ENCODE measurements at regions not wholly inside any gene's neighbourhood (a gene's known extent, or its start where the extent isn't known, plus 50 kb on each side); places are given as distances from the start of the nearest gene placed in this dataset.

GRCh38 chr2:207395535-207396251 is 134.1 kb upstream of the CREB1 start:
- intact Hi-C loops (cut with micrococcal nuclease), result no loop called here
- H3K4me3 Mint-ChIP-seq, result no peak overlapping the region
- ChIA-PET POLR2A (no interaction called here), CTCF (no interaction called here)
- ATAC-seq (no peak), DNase-seq (no peak)
- no peak overlapping the region for H3K27ac Mint-ChIP-seq
- peaks cover 9% of the 10 kb centered on the region for H3K4me1 Mint-ChIP-seq (ENCODE audit: low read depth)
- TF ChIP-seq CTCF (IDR thresholded peaks at IDR 0.05), result no peak
- no peaks in the 10 kb centered on the region for H3K36me3 Mint-ChIP-seq (ENCODE audit: low read depth)
- H3K9me3 Mint-ChIP-seq, result peaks cover 7% of the 10 kb centered on the region
- peaks cover 4% of the 10 kb centered on the region for H3K27me3 Mint-ChIP-seq

- Mint-ChIP-seq H3K27ac (no peak overlapping the region), H3K36me3 (ENCODE audit: low read depth) (no peaks in the 10 kb centered on the region), H3K4me1 (ENCODE audit: low read depth) (peaks cover 9% of the 10 kb centered on the region), H3K9me3 (peaks cover 7% of the 10 kb centered on the region), H3K27me3 (peaks cover 4% of the 10 kb centered on the region), H3K4me3 (no peak overlapping the region)
- ChIA-PET POLR2A (no interaction called here), CTCF (no interaction called here)
- DNase-seq (no peak), ATAC-seq (no peak)
- no peak for TF ChIP-seq CTCF (IDR thresholded peaks at IDR 0.05)
- intact Hi-C loops (cut with micrococcal nuclease), result no loop called here
Measured at GRCh38 chr2:207397917-207398655, 131.7 kb upstream of the CREB1 start.

- ChIA-PET CTCF (interaction anchor here (0.7 to 0.8 kb wide), 2 partner anchors 8 to 717 kb away, joined by 3 read pairs; no protein-coding TSS in a partner anchor), POLR2A (no interaction called here)
- TF ChIP-seq CTCF (IDR thresholded peaks at IDR 0.05), result no peak
- H3K4me1 Mint-ChIP-seq (ENCODE audit: low read depth), result peaks cover 6% of the 10 kb centered on the region
- peaks cover 7% of the 10 kb centered on the region for H3K9me3 Mint-ChIP-seq
- peaks cover under 1% of the 10 kb centered on the region for H3K27me3 Mint-ChIP-seq
- no peak for ATAC-seq
- H3K27ac Mint-ChIP-seq, result no peak overlapping the region
- H3K36me3 Mint-ChIP-seq (ENCODE audit: low read depth), result no peaks in the 10 kb centered on the region
- intact Hi-C loops (cut with micrococcal nuclease), result no loop called here
- H3K4me3 Mint-ChIP-seq, result no peak overlapping the region
- DNase-seq, result no peak
Measured at GRCh38 chr2:207399301-207399700, 130.5 kb upstream of the CREB1 start.

- Mint-ChIP-seq H3K4me1 (ENCODE audit: low read depth) (no peaks in the 10 kb centered on the region), H3K27me3 (no peaks in the 10 kb centered on the region), H3K9me3 (no peaks in the 10 kb centered on the region), H3K4me3 (no peak overlapping the region), H3K36me3 (ENCODE audit: low read depth) (no peaks in the 10 kb centered on the region), H3K27ac (no peak overlapping the region)
- TF ChIP-seq CTCF (IDR thresholded peaks at IDR 0.05), result no peak
- POLR2A ChIA-PET, result no interaction called here
- CTCF ChIA-PET, result interaction anchor here (1.3 kb wide), 1 partner anchor 72 kb away, joined by 3 read pairs; no protein-coding TSS in a partner anchor
- DNase-seq (no peak), ATAC-seq (no peak)
- intact Hi-C loops (cut with micrococcal nuclease), result no loop called here
Measured at GRCh38 chr2:207401338-207401737, 128.4 kb upstream of the CREB1 start.

GRCh38 chr2:207403141-207403540 is 126.6 kb upstream of the CREB1 start:
- DNase-seq (no peak), ATAC-seq (no peak)
- H3K27me3 Mint-ChIP-seq, result no peaks in the 10 kb centered on the region
- no peak overlapping the region for H3K27ac Mint-ChIP-seq
- no peak overlapping the region for H3K4me3 Mint-ChIP-seq
- ChIA-PET POLR2A (no interaction called here), CTCF (interaction anchor here (1.6 kb wide), 1 partner anchor 18 kb away, joined by 3 read pairs; no protein-coding TSS in a partner anchor)
- intact Hi-C loops (cut with micrococcal nuclease), result no loop called here
- no peaks in the 10 kb centered on the region for H3K9me3 Mint-ChIP-seq
- TF ChIP-seq CTCF (IDR thresholded peaks at IDR 0.05), result no peak
- H3K36me3 Mint-ChIP-seq (ENCODE audit: low read depth), result no peaks in the 10 kb centered on the region
- H3K4me1 Mint-ChIP-seq (ENCODE audit: low read depth), result no peaks in the 10 kb centered on the region

Data from activated CD8-positive, alpha-beta T cell treated with anti-CD3 and anti-CD28 coated beads for 36 hours (primary cell).